ENCODE measurements at regions not wholly inside any gene's neighbourhood (a gene's known extent, or its start where the extent isn't known, plus 50 kb on each side); places are given as distances from the start of the nearest gene placed in this dataset.

DNA sequence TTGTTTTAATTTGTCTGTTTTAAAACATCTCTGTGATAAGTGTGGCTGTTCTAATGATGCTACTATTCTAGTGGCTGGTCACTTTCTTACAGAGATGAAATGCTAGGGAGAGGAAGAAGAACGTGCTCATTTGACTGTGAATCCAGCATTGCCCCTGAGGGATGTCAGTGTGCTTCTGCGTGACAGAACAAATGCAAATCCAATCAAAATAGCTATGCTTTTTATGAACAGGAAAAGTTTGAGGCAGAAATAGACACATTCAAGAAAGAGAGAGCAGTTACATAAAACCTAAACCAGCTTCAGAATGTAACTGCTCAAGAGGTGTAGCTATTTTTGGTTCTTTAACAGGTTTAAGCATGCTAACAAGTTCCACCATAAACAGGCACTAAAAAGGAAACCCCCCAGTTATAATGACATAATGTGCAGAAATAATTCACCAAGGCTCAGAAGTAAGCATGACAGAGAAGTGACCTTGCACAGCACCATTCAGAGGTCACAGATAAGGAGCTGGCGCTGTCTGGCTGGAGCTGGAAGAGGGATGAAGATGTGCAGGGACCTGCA, 385.3 kb downstream of the EPM2A start (continued):
- no peak for TF ChIP-seq NANOG (IDR thresholded peaks at IDR 0.05; ENCODE audit: borderline replicate concordance)
- no peak for TF ChIP-seq ETS1 (IDR thresholded peaks at IDR 0.05)
- TF ChIP-seq JUNB (IDR thresholded peaks at IDR 0.05; ENCODE audit: unreplicated experiment), result no peak
- no peak for TF ChIP-seq POLR2AphosphoS5 (IDR thresholded peaks at IDR 0.05; ENCODE audit: low read depth)
- no peak for TF ChIP-seq EZH2phosphoT487 (IDR thresholded peaks at IDR 0.05; ENCODE audit: unreplicated experiment)
- no peak for TF ChIP-seq CREB1 (CRISPR knock-in tag; IDR thresholded peaks at IDR 0.05; ENCODE audit: low read depth)
- TF ChIP-seq EZH2 (IDR thresholded peaks at IDR 0.05; ENCODE audit: low read depth, unreplicated experiment), result no peak

DNA sequence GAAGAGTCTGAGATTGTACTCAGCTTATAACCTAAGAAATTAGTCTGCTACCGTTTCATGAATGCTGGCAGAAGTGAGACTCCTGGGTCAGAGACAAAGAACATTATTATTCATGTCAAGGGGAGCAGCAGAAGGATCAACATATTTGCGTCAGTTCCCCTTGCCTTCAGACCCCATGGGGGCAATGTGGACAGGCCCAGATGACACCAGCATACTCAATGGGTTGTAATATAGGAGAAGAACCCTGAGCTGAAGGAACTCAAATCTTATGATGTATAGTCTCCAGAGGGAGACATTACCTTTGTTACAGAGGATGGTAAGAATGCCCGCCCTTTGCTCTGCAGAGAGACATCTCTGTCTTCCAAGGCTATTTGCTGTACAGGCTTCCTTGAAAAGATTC, 384.4 kb downstream of the EPM2A start:
- Histone ChIP-seq H3F3A (replicated peaks; ENCODE audit: low read depth) (no peaks in the 10 kb centered on the region), H3K79me2 (replicated peaks; ENCODE audit: insufficient read depth) (no peaks in the 10 kb centered on the region), H4K20me1 (replicated peaks; ENCODE audit: insufficient read depth) (no peaks in the 10 kb centered on the region), H3K27me3 (ENCODE audit: insufficient read depth) (no peaks in the 10 kb centered on the region), H3K4me1 (ENCODE audit: insufficient read depth) (peaks cover 6% of the 10 kb centered on the region), H2AFZ (no peak overlapping the region; the same call in 1 of the 2 replicates), H3K4me3 (no peak overlapping the region), H3K4me2 (no peak overlapping the region), H3K36me3 (ENCODE audit: insufficient read depth) (no peaks in the 10 kb centered on the region), H3K9me2 (ENCODE audit: insufficient read depth) (0 out of 2 replicates have a peak, but pooled peaks cover 4% of the 10 kb centered on the region), H3K27ac (ENCODE audit: low read depth) (no peak overlapping the region)
- no peak for ATAC-seq
- H3K4me3 Mint-ChIP-seq, result no peak overlapping the region
- no peaks in the 10 kb centered on the region for H3K36me3 Mint-ChIP-seq (ENCODE audit: low read depth)
- DNase-seq (ENCODE audit: low spot score), result no peak
- H3K27me3 Mint-ChIP-seq (ENCODE audit: insufficient read depth, low read depth, poor library complexity), result peaks cover 4% of the 10 kb centered on the region
- no peaks in the 10 kb centered on the region for H3K9me3 Mint-ChIP-seq
- TF ChIP-seq EZH2 (IDR thresholded peaks at IDR 0.05; ENCODE audit: low read depth, unreplicated experiment) (no peak), NANOG (IDR thresholded peaks at IDR 0.05; ENCODE audit: borderline replicate concordance) (no peak), CTCF (conservative IDR thresholded peaks at IDR 0.05; ENCODE audit: low read depth in 2 of 2) (peak in 1 of 2 experiments; percentile 18; a peak in 1 of 4 replicates)
- H3K4me1 Mint-ChIP-seq, result peaks cover 14% of the 10 kb centered on the region
- no peak overlapping the region for H3K27ac Mint-ChIP-seq

GRCh38 chr6:145352382-145353080, 382.8 kb downstream of the EPM2A start:
- DNase-seq (ENCODE audit: low spot score), result peak; percentile 36

More at GRCh38 chr6:145352382-145353080, 382.8 kb downstream of the EPM2A start:
- H3K9me3 Mint-ChIP-seq, result no peaks in the 10 kb centered on the region
- Histone ChIP-seq H2AFZ (no peak overlapping the region), H3K4me2 (no peak overlapping the region), H3K4me3 (no peak overlapping the region), H3K36me3 (ENCODE audit: insufficient read depth) (no peaks in the 10 kb centered on the region), H3K27me3 (ENCODE audit: insufficient read depth) (no peaks in the 10 kb centered on the region), H3K9me2 (ENCODE audit: insufficient read depth) (0 out of 2 replicates have a peak, but pooled peaks cover 4% of the 10 kb centered on the region), H3F3A (replicated peaks; ENCODE audit: low read depth) (no peaks in the 10 kb centered on the region), H4K20me1 (replicated peaks; ENCODE audit: insufficient read depth) (no peaks in the 10 kb centered on the region), H3K27ac (ENCODE audit: low read depth) (no peak overlapping the region), H3K79me2 (replicated peaks; ENCODE audit: insufficient read depth) (no peaks in the 10 kb centered on the region), H3K4me1 (ENCODE audit: insufficient read depth) (peaks cover 6% of the 10 kb centered on the region)
- H3K27me3 Mint-ChIP-seq (ENCODE audit: insufficient read depth, low read depth, poor library complexity), result peaks cover 4% of the 10 kb centered on the region
- no peak overlapping the region for H3K27ac Mint-ChIP-seq
- no peak overlapping the region for H3K4me3 Mint-ChIP-seq
- H3K36me3 Mint-ChIP-seq (ENCODE audit: low read depth), result no peaks in the 10 kb centered on the region
- peak in 1 of 2 experiments; percentile 28; a peak in 1 of 4 replicates for TF ChIP-seq CTCF (conservative IDR thresholded peaks at IDR 0.05; ENCODE audit: low read depth in 2 of 2)
- TF ChIP-seq ZNF114 (CRISPR knock-in tag; IDR thresholded peaks at IDR 0.05), result no peak
- peaks cover 13% of the 10 kb centered on the region for H3K4me1 Mint-ChIP-seq
- ATAC-seq, result peak; percentile 68

Measured in GM23338 (cell line).